SJSA1 (cell line): ENCODE measurements at regions not wholly inside any gene's neighbourhood (a gene's known extent, or its start where the extent isn't known, plus 50 kb on each side); places are given as distances from the start of the nearest gene placed in this dataset.
"Not testable (repeated sequence)": the region's sequence is repeated elsewhere in the genome, so short reads cannot be mapped to it uniquely, and the experiment has no call there.

Experiments used
- DNase-seq, 2 experiments: peaks; one replicate each; pipeline ENCODE4 v3.0.0-alpha.2; 2015 to 2020; ENCODE audit warnings: low spot score in 2 of 2, low read depth in 1 of 2
- H3K27ac ChIP-seq: fragments of 250-450 bp; sonication (Bioruptor Pico); 2 replicates; pipeline ENCODE4 v1.5.1; 2020; ENCODE audit warnings: mild to moderate bottlenecking, moderate library complexity
- H3K27me3 ChIP-seq: fragments of 250-450 bp; sonication (Bioruptor Pico); replicated peaks from 2 replicates; pipeline ENCODE4 v1.5.1; 2020; ENCODE audit warnings: mild to moderate bottlenecking, moderate library complexity
- H3K36me3 ChIP-seq: fragments of 250-450 bp; sonication (Bioruptor Pico); 2 replicates; pipeline ENCODE4 v1.5.1; 2020; ENCODE audit warnings: mild to moderate bottlenecking
- H3K4me1 ChIP-seq: fragments of 250-450 bp; sonication (Bioruptor Pico); replicated peaks from 2 replicates; pipeline ENCODE4 v1.6.1; 2021; ENCODE audit warnings: mild to moderate bottlenecking
- H3K4me3 ChIP-seq: fragments of 250-450 bp; sonication (Bioruptor Pico); 2 replicates; pipeline ENCODE4 v1.5.1; 2020; ENCODE audit warnings: mild to moderate bottlenecking
- H3K9me3 ChIP-seq: fragments of 250-450 bp; sonication (Bioruptor Pico); replicated peaks from 2 replicates; pipeline ENCODE4 v1.5.1; 2020; ENCODE audit warnings: mild to moderate bottlenecking

- H3K27me3 ChIP-seq, result no peaks in the 10 kb centered on the region
- DNase-seq, result no peak
- no peaks in the 10 kb centered on the region for H3K36me3 ChIP-seq
- H3K4me3 ChIP-seq, result no peak overlapping the region
- no peaks in the 10 kb centered on the region for H3K4me1 ChIP-seq
- no peaks in the 10 kb centered on the region for H3K9me3 ChIP-seq
- no peak overlapping the region for H3K27ac ChIP-seq
Observed at GRCh38 chr20:7798176-7798575, 142.1 kb downstream of the HAO1 start.

GRCh38 chr20:7799862-7800261, 140.4 kb downstream of the HAO1 start:
- no peak overlapping the region for H3K4me3 ChIP-seq
- no peaks in the 10 kb centered on the region for H3K9me3 ChIP-seq
- no peaks in the 10 kb centered on the region for H3K4me1 ChIP-seq
- H3K36me3 ChIP-seq, result no peaks in the 10 kb centered on the region
- H3K27me3 ChIP-seq, result no peaks in the 10 kb centered on the region
- no peak for DNase-seq
- no peak overlapping the region for H3K27ac ChIP-seq

GRCh38 chr20:7803411-7804151, 136.7 kb downstream of the HAO1 start:
- H3K27me3 ChIP-seq, H3K27ac ChIP-seq, H3K36me3 ChIP-seq, H3K4me3 ChIP-seq, H3K4me1 ChIP-seq, H3K9me3 ChIP-seq, DNase-seq: not testable (repeated sequence)

- Histone ChIP-seq H3K4me1 (no peaks in the 10 kb centered on the region), H3K4me3 (no peak overlapping the region), H3K36me3 (no peaks in the 10 kb centered on the region), H3K27ac (no peak overlapping the region), H3K27me3 (no peaks in the 10 kb centered on the region), H3K9me3 (no peaks in the 10 kb centered on the region)
- DNase-seq, result no peak
Observed at GRCh38 chr20:7806831-7807230, 133.4 kb downstream of the HAO1 start.

- H3K4me1 ChIP-seq, result no peaks in the 10 kb centered on the region
- no peak for DNase-seq
- no peak overlapping the region for H3K4me3 ChIP-seq
- no peaks in the 10 kb centered on the region for H3K9me3 ChIP-seq
- H3K36me3 ChIP-seq, result no peaks in the 10 kb centered on the region
- H3K27ac ChIP-seq, result no peak overlapping the region
- H3K27me3 ChIP-seq, result no peaks in the 10 kb centered on the region; the same call in 1 of the 2 replicates
Observed at GRCh38 chr20:7817286-7817685, 123.0 kb downstream of the HAO1 start.

GRCh38 chr20:7818477-7818876, 121.8 kb downstream of the HAO1 start:
- Histone ChIP-seq H3K36me3 (no peaks in the 10 kb centered on the region), H3K27me3 (no peaks in the 10 kb centered on the region; the same call in 1 of the 2 replicates), H3K4me1 (no peaks in the 10 kb centered on the region), H3K9me3 (no peaks in the 10 kb centered on the region), H3K27ac (no peak overlapping the region), H3K4me3 (no peak overlapping the region)
- no peak for DNase-seq

- no peaks in the 10 kb centered on the region for H3K36me3 ChIP-seq
- H3K27ac ChIP-seq, result no peak overlapping the region
- H3K27me3 ChIP-seq, result no peaks in the 10 kb centered on the region; the same call in 1 of the 2 replicates
- no peaks in the 10 kb centered on the region for H3K4me1 ChIP-seq
- DNase-seq, result no peak
- no peak overlapping the region for H3K4me3 ChIP-seq
- H3K9me3 ChIP-seq, result no peaks in the 10 kb centered on the region; the same call in 1 of the 2 replicates
Observed at GRCh38 chr20:7820897-7821296, 119.4 kb downstream of the HAO1 start.

- Histone ChIP-seq H3K4me1 (no peaks in the 10 kb centered on the region), H3K9me3 (no peaks in the 10 kb centered on the region; the same call in 1 of the 2 replicates), H3K27me3 (no peaks in the 10 kb centered on the region), H3K27ac (no peak overlapping the region), H3K36me3 (no peaks in the 10 kb centered on the region), H3K4me3 (no peak overlapping the region)
- DNase-seq, result no peak
Observed at GRCh38 chr20:7822772-7823171, 117.5 kb downstream of the HAO1 start.

GRCh38 chr20:7828437-7828836, 111.8 kb downstream of the HAO1 start:
- H3K36me3 ChIP-seq, result no peaks in the 10 kb centered on the region
- no peak for DNase-seq
- H3K4me3 ChIP-seq, result no peak overlapping the region
- H3K27me3 ChIP-seq, result no peaks in the 10 kb centered on the region
- H3K9me3 ChIP-seq, result no peaks in the 10 kb centered on the region; the same call in 1 of the 2 replicates
- no peaks in the 10 kb centered on the region for H3K4me1 ChIP-seq
- H3K27ac ChIP-seq, result no peak overlapping the region

GRCh38 chr20:7829031-7829430, 111.2 kb downstream of the HAO1 start:
- no peak for DNase-seq
- H3K4me3 ChIP-seq, result no peak overlapping the region
- H3K4me1 ChIP-seq, result no peaks in the 10 kb centered on the region
- no peak overlapping the region for H3K27ac ChIP-seq
- no peaks in the 10 kb centered on the region for H3K36me3 ChIP-seq
- no peaks in the 10 kb centered on the region for H3K27me3 ChIP-seq
- H3K9me3 ChIP-seq, result no peaks in the 10 kb centered on the region; the same call in 1 of the 2 replicates

GRCh38 chr20:7829776-7830175, 110.5 kb downstream of the HAO1 start:
- no peak for DNase-seq
- Histone ChIP-seq H3K4me1 (no peaks in the 10 kb centered on the region), H3K4me3 (no peak overlapping the region), H3K36me3 (no peaks in the 10 kb centered on the region), H3K9me3 (no peaks in the 10 kb centered on the region; the same call in 1 of the 2 replicates), H3K27ac (no peak overlapping the region), H3K27me3 (no peaks in the 10 kb centered on the region)
